ENCODE measurements at regions not wholly inside any gene's neighbourhood (a gene's known extent, or its start where the extent isn't known, plus 50 kb on each side); places are given as distances from the start of the nearest gene placed in this dataset.

- peaks cover under 1% of the 10 kb centered on the region for H3K4me1 Mint-ChIP-seq (ENCODE audit: low read depth)
- DNase-seq, result no peak
- no peak overlapping the region for H3K4me3 Mint-ChIP-seq
- intact Hi-C loops (cut with micrococcal nuclease), result no loop called here
- H3K27me3 Mint-ChIP-seq, result peaks cover 2% of the 10 kb centered on the region
- peaks cover 6% of the 10 kb centered on the region for H3K9me3 Mint-ChIP-seq
- POLR2A ChIA-PET, result no interaction called here
- H3K27ac Mint-ChIP-seq, result no peak overlapping the region
- no peaks in the 10 kb centered on the region for H3K36me3 Mint-ChIP-seq
- CTCF ChIA-PET, result no interaction called here
Observed at GRCh38 chr2:9127316-9127715, 79.3 kb upstream of the ASAP2 start.

GRCh38 chr2:9126540-9126939, 80.1 kb upstream of the ASAP2 start:
- peaks cover 6% of the 10 kb centered on the region for H3K9me3 Mint-ChIP-seq
- peaks cover 3% of the 10 kb centered on the region for H3K4me1 Mint-ChIP-seq (ENCODE audit: low read depth)
- intact Hi-C loops (cut with micrococcal nuclease), result no loop called here
- ChIA-PET CTCF (no interaction called here), POLR2A (no interaction called here)
- H3K4me3 Mint-ChIP-seq, result no peak overlapping the region
- DNase-seq, result no peak
- peaks cover 2% of the 10 kb centered on the region for H3K27me3 Mint-ChIP-seq
- no peak overlapping the region for H3K27ac Mint-ChIP-seq
- no peaks in the 10 kb centered on the region for H3K36me3 Mint-ChIP-seq

GRCh38 chr2:9124231-9124741, 82.3 kb upstream of the ASAP2 start:
- peaks cover 6% of the 10 kb centered on the region for H3K9me3 Mint-ChIP-seq
- H3K27me3 Mint-ChIP-seq, result peaks cover 3% of the 10 kb centered on the region
- ChIA-PET POLR2A (no interaction called here), CTCF (no interaction called here)
- DNase-seq, result no peak
- peaks cover 3% of the 10 kb centered on the region for H3K4me1 Mint-ChIP-seq (ENCODE audit: low read depth)
- H3K36me3 Mint-ChIP-seq, result no peaks in the 10 kb centered on the region
- H3K27ac Mint-ChIP-seq, result no peak overlapping the region
- H3K4me3 Mint-ChIP-seq, result no peak overlapping the region
- intact Hi-C loops (cut with micrococcal nuclease), result no loop called here

- ChIA-PET CTCF (interaction anchor here (1.7 kb wide), 1 partner anchor 17 kb away, joined by 5 read pairs; no protein-coding TSS in a partner anchor), POLR2A (no interaction called here)
- intact Hi-C loops (cut with micrococcal nuclease), result no loop called here
- H3K27me3 Mint-ChIP-seq, result peaks cover 3% of the 10 kb centered on the region
- H3K4me1 Mint-ChIP-seq (ENCODE audit: low read depth), result peaks cover 3% of the 10 kb centered on the region
- H3K27ac Mint-ChIP-seq, result no peak overlapping the region
- H3K9me3 Mint-ChIP-seq, result peaks cover 6% of the 10 kb centered on the region
- H3K4me3 Mint-ChIP-seq, result no peak overlapping the region
- no peak for DNase-seq
- H3K36me3 Mint-ChIP-seq, result no peaks in the 10 kb centered on the region
Observed at GRCh38 chr2:9123069-9123468, 83.5 kb upstream of the ASAP2 start.

- intact Hi-C loops (cut with micrococcal nuclease), result no loop called here
- no peaks in the 10 kb centered on the region for H3K36me3 Mint-ChIP-seq
- POLR2A ChIA-PET, result no interaction called here
- peaks cover 6% of the 10 kb centered on the region for H3K9me3 Mint-ChIP-seq
- H3K4me3 Mint-ChIP-seq, result no peak overlapping the region
- no peak for DNase-seq
- H3K27me3 Mint-ChIP-seq, result peaks cover 3% of the 10 kb centered on the region
- no peak overlapping the region for H3K27ac Mint-ChIP-seq
- H3K4me1 Mint-ChIP-seq (ENCODE audit: low read depth), result peaks cover 3% of the 10 kb centered on the region
- CTCF ChIA-PET, result interaction anchor here (1.7 kb wide), 1 partner anchor 18 kb away, joined by 5 read pairs; no protein-coding TSS in a partner anchor
Observed at GRCh38 chr2:9122367-9122766, 84.2 kb upstream of the ASAP2 start.

GRCh38 chr2:9118383-9118960, 88.1 kb upstream of the ASAP2 start:
- Mint-ChIP-seq H3K36me3 (no peaks in the 10 kb centered on the region), H3K4me1 (ENCODE audit: low read depth) (peaks cover 3% of the 10 kb centered on the region), H3K27ac (no peak overlapping the region), H3K9me3 (no peaks in the 10 kb centered on the region), H3K4me3 (no peak overlapping the region), H3K27me3 (peaks cover 3% of the 10 kb centered on the region)
- no peak for DNase-seq
- CTCF ChIA-PET, result no interaction called here
- intact Hi-C loops (cut with micrococcal nuclease), result no loop called here
- POLR2A ChIA-PET, result no interaction called here

- Mint-ChIP-seq H3K27ac (no peak overlapping the region), H3K27me3 (peaks cover 2% of the 10 kb centered on the region), H3K9me3 (no peaks in the 10 kb centered on the region), H3K4me1 (ENCODE audit: low read depth) (no peaks in the 10 kb centered on the region), H3K4me3 (no peak overlapping the region), H3K36me3 (no peaks in the 10 kb centered on the region)
- no peak for DNase-seq
- ChIA-PET CTCF (interaction anchor here (0.6 to 1.1 kb wide), 2 partner anchors 312 to 523 kb away, joined by 3 read pairs; no protein-coding TSS in a partner anchor), POLR2A (no interaction called here)
- intact Hi-C loops (cut with micrococcal nuclease), result no loop called here
Observed at GRCh38 chr2:9115229-9115628, 91.4 kb upstream of the ASAP2 start.

- Mint-ChIP-seq H3K36me3 (no peaks in the 10 kb centered on the region), H3K4me1 (ENCODE audit: low read depth) (no peaks in the 10 kb centered on the region), H3K9me3 (no peaks in the 10 kb centered on the region), H3K4me3 (no peak overlapping the region), H3K27ac (no peak overlapping the region), H3K27me3 (peaks cover 2% of the 10 kb centered on the region)
- CTCF ChIA-PET, result interaction anchor here (0.6 to 1.1 kb wide), 3 partner anchors 155 to 311 kb away, joined by 3 read pairs; no protein-coding TSS in a partner anchor
- intact Hi-C loops (cut with micrococcal nuclease), result loop anchor here (5.0 kb wide), 1 partner anchor 422 kb away; no protein-coding TSS in a partner anchor
- POLR2A ChIA-PET, result no interaction called here
- peak; percentile 19 for DNase-seq
Observed at GRCh38 chr2:9114458-9114857, 92.2 kb upstream of the ASAP2 start.

- H3K36me3 Mint-ChIP-seq, result no peaks in the 10 kb centered on the region
Observed at GRCh38 chr2:9113916-9114315, 92.7 kb upstream of the ASAP2 start.

GRCh38 chr2:9113262-9113661, 93.3 kb upstream of the ASAP2 start:
- ChIA-PET POLR2A (no interaction called here), CTCF (interaction anchor here (1.1 kb wide), 1 partner anchor 154 kb away, joined by 3 read pairs; no protein-coding TSS in a partner anchor)
- Mint-ChIP-seq H3K27me3 (peaks cover 2% of the 10 kb centered on the region), H3K4me1 (ENCODE audit: low read depth) (no peaks in the 10 kb centered on the region), H3K4me3 (no peak overlapping the region), H3K9me3 (no peaks in the 10 kb centered on the region), H3K36me3 (no peaks in the 10 kb centered on the region), H3K27ac (no peak overlapping the region)
- no peak for DNase-seq
- intact Hi-C loops (cut with micrococcal nuclease), result loop anchor here (5.0 kb wide), 1 partner anchor 421 kb away; no protein-coding TSS in a partner anchor

More at GRCh38 chr2:9113916-9114315, 92.7 kb upstream of the ASAP2 start:
- Mint-ChIP-seq H3K27ac (no peak overlapping the region), H3K4me3 (no peak overlapping the region), H3K4me1 (ENCODE audit: low read depth) (no peaks in the 10 kb centered on the region), H3K27me3 (peaks cover 2% of the 10 kb centered on the region), H3K9me3 (no peaks in the 10 kb centered on the region)
- intact Hi-C loops (cut with micrococcal nuclease), result loop anchor here (5.0 kb wide), 1 partner anchor 422 kb away; no protein-coding TSS in a partner anchor
- CTCF ChIA-PET, result interaction anchor here (0.6 to 1.1 kb wide), 2 partner anchors 155 to 241 kb away, joined by 3 read pairs; no protein-coding TSS in a partner anchor
- no peak for DNase-seq
- POLR2A ChIA-PET, result no interaction called here

- Mint-ChIP-seq H3K27me3 (peaks cover 2% of the 10 kb centered on the region), H3K4me3 (no peak overlapping the region), H3K27ac (no peak overlapping the region), H3K36me3 (no peaks in the 10 kb centered on the region), H3K9me3 (no peaks in the 10 kb centered on the region), H3K4me1 (ENCODE audit: low read depth) (no peaks in the 10 kb centered on the region)
- CTCF ChIA-PET, result no interaction called here
- no peak for DNase-seq
- intact Hi-C loops (cut with micrococcal nuclease), result loop anchor here (5.0 kb wide), 1 partner anchor 420 kb away; no protein-coding TSS in a partner anchor
- POLR2A ChIA-PET, result interaction anchor here (0.6 kb wide), 1 partner anchor 829 kb away, joined by 3 read pairs; no protein-coding TSS in a partner anchor
Observed at GRCh38 chr2:9112079-9112721, 94.4 kb upstream of the ASAP2 start.

- no peaks in the 10 kb centered on the region for H3K9me3 Mint-ChIP-seq
- CTCF ChIA-PET, result no interaction called here
- H3K36me3 Mint-ChIP-seq, result no peaks in the 10 kb centered on the region
- H3K27me3 Mint-ChIP-seq, result peaks cover 2% of the 10 kb centered on the region
- H3K4me3 Mint-ChIP-seq, result no peak overlapping the region
- POLR2A ChIA-PET, result no interaction called here
- H3K4me1 Mint-ChIP-seq (ENCODE audit: low read depth), result no peaks in the 10 kb centered on the region
- no peak overlapping the region for H3K27ac Mint-ChIP-seq
- DNase-seq, result no peak
- intact Hi-C loops (cut with micrococcal nuclease), result loop anchor here (5.0 kb wide), 1 partner anchor 419 kb away; no protein-coding TSS in a partner anchor
Observed at GRCh38 chr2:9110893-9111569, 95.6 kb upstream of the ASAP2 start.

All from activated CD4-positive, alpha-beta memory T cell treated with anti-CD3 and anti-CD28 coated beads for 36 hours (primary cell).